Osteoblast (primary cell): ENCODE measurements at regions not wholly inside any gene's neighbourhood (a gene's known extent, or its start where the extent isn't known, plus 50 kb on each side); places are given as distances from the start of the nearest gene placed in this dataset.

Source experiments
- DNase-seq: peaks from one replicate; pipeline ENCODE4 v3.0.0; 2011; ENCODE audit warnings: low spot score, mixed read lengths; ENCODE audit not compliant: insufficient read length; ENCODE audit errors: missing footprints
- H2AFZ ChIP-seq: 2 replicates; pipeline ENCODE4 v1.6.0; 2011; ENCODE audit warnings: mild to moderate bottlenecking, low read length
- H3K27ac ChIP-seq: 2 replicates; pipeline ENCODE4 v1.5.1; 2011; ENCODE audit warnings: mild to moderate bottlenecking, low read depth, low read length, moderate library complexity
- H3K27me3 ChIP-seq: 2 replicates; pipeline ENCODE4 v1.6.0; 2012; ENCODE audit warnings: mild to moderate bottlenecking, control low read depth, inconsistent platforms, low read length, moderate library complexity; ENCODE audit not compliant: insufficient read depth
- H3K36me3 ChIP-seq: 2 replicates; pipeline ENCODE4 v1.5.1; 2011; ENCODE audit warnings: mild to moderate bottlenecking, low read length, control low read depth, moderate library complexity; ENCODE audit not compliant: insufficient read depth
- H3K4me1 ChIP-seq: 2 replicates; pipeline ENCODE4 v1.5.1; 2011; ENCODE audit warnings: mild to moderate bottlenecking, low read length, control low read depth, moderate library complexity; ENCODE audit not compliant: insufficient read depth
- H3K4me2 ChIP-seq: 2 replicates; pipeline ENCODE4 v1.6.0; 2011; ENCODE audit warnings: mild to moderate bottlenecking, low read length; ENCODE audit not compliant: insufficient read depth
- H3K4me3 ChIP-seq: fragments of 200-600 bp; sonication (generic); 3 replicates; pipeline ENCODE4 v1.5.1; 2012; ENCODE audit warnings: mild to moderate bottlenecking, low read length, inconsistent platforms; ENCODE audit not compliant: insufficient read depth
- H3K79me2 ChIP-seq: 2 replicates; pipeline ENCODE4 v1.6.0; 2012; ENCODE audit warnings: mild to moderate bottlenecking, low read length, control low read depth, inconsistent platforms; ENCODE audit not compliant: insufficient read depth
- H3K9me3 ChIP-seq: 2 replicates; pipeline ENCODE4 v1.5.1; 2011; ENCODE audit warnings: low read depth, low read length, control low read depth
- H4K20me1 ChIP-seq: 2 replicates; pipeline ENCODE4 v1.6.0; 2012; ENCODE audit warnings: mild to moderate bottlenecking, low read length, control low read depth; ENCODE audit not compliant: insufficient read depth
- CTCF ChIP-seq: IDR thresholded peaks from 2 replicates; pipeline ENCODE4 v1.5.1; 2011; ENCODE audit warnings: mild to moderate bottlenecking, low read depth, low read length, moderate library complexity; ENCODE audit errors: extremely low read depth

GRCh38 chr4:152100379-152101201 is 339.8 kb upstream of the GATB start:
- Histone ChIP-seq H3K4me1 (peaks cover 2% of the 10 kb centered on the region), H3K4me3 (no peak overlapping the region), H2AFZ (no peak overlapping the region), H3K27me3 (peaks cover 5% of the 10 kb centered on the region), H3K9me3 (no peaks in the 10 kb centered on the region), H3K4me2 (no peak overlapping the region), H3K27ac (no peak overlapping the region), H4K20me1 (no peaks in the 10 kb centered on the region), H3K79me2 (no peaks in the 10 kb centered on the region), H3K36me3 (no peaks in the 10 kb centered on the region)
- TF ChIP-seq CTCF, result no peak
- DNase-seq, result no peak

- Histone ChIP-seq H3K79me2 (no peaks in the 10 kb centered on the region), H3K4me3 (no peak overlapping the region), H3K27ac (no peak overlapping the region), H2AFZ (no peak overlapping the region), H3K4me2 (no peak overlapping the region), H3K4me1 (peaks cover 8% of the 10 kb centered on the region), H3K27me3 (peaks cover 5% of the 10 kb centered on the region), H3K9me3 (no peaks in the 10 kb centered on the region), H4K20me1 (no peaks in the 10 kb centered on the region), H3K36me3 (no peaks in the 10 kb centered on the region)
- no peak for DNase-seq
- no peak for TF ChIP-seq CTCF
Measured at GRCh38 chr4:152099981-152100378, 339.2 kb upstream of the GATB start.

- Histone ChIP-seq H3K4me2 (no peak overlapping the region), H3K27ac (no peak overlapping the region), H3K27me3 (peaks cover 5% of the 10 kb centered on the region), H3K9me3 (no peaks in the 10 kb centered on the region), H2AFZ (no peak overlapping the region), H4K20me1 (no peaks in the 10 kb centered on the region), H3K4me1 (peaks cover 8% of the 10 kb centered on the region), H3K36me3 (no peaks in the 10 kb centered on the region), H3K4me3 (no peak overlapping the region), H3K79me2 (no peaks in the 10 kb centered on the region)
- no peak for TF ChIP-seq CTCF
- no peak for DNase-seq
Measured at GRCh38 chr4:152099555-152099954, 338.7 kb upstream of the GATB start.

- Histone ChIP-seq H4K20me1 (no peaks in the 10 kb centered on the region), H3K9me3 (no peaks in the 10 kb centered on the region), H3K79me2 (no peaks in the 10 kb centered on the region), H3K36me3 (no peaks in the 10 kb centered on the region), H3K4me2 (no peak overlapping the region), H3K27me3 (peaks cover 5% of the 10 kb centered on the region), H2AFZ (no peak overlapping the region), H3K4me1 (peaks cover 8% of the 10 kb centered on the region), H3K27ac (no peak overlapping the region), H3K4me3 (no peak overlapping the region)
- TF ChIP-seq CTCF, result no peak
- DNase-seq, result no peak
Measured at GRCh38 chr4:152099061-152099425, 338.2 kb upstream of the GATB start.
